Gastroesophageal sphincter (tissue), 3 donors: ENCODE measurements at regions not wholly inside any gene's neighbourhood (a gene's known extent, or its start where the extent isn't known, plus 50 kb on each side); places are given as distances from the start of the nearest gene placed in this dataset.

Source experiments
- POLR2AphosphoS5 ChIP-seq: sonication (generic); formaldehyde crosslinking; IDR thresholded peaks from one replicate; pipeline ENCODE4 v1.6.1; 2017; ENCODE audit warnings: antibody characterized with exemption
- TF ChIP-seq, protein P1 (sequence below), 4 experiments: fragments of 200-600 bp in 2 of 4; fragments of 450-650 bp in 2 of 4; sonication (generic) in 1 of 4; IDR thresholded peaks; one replicate each; pipeline ENCODE4 v1.5.1; 2017 to 2019; ENCODE audit warnings: antibody characterized with exemption in 4 of 4, mild to moderate bottlenecking in 2 of 4, moderate library complexity in 2 of 4

GRCh38 chr21:16086936-16087335 lies 357.2 kb downstream of the USP25 start:
- TF ChIP-seq, protein P1, sequence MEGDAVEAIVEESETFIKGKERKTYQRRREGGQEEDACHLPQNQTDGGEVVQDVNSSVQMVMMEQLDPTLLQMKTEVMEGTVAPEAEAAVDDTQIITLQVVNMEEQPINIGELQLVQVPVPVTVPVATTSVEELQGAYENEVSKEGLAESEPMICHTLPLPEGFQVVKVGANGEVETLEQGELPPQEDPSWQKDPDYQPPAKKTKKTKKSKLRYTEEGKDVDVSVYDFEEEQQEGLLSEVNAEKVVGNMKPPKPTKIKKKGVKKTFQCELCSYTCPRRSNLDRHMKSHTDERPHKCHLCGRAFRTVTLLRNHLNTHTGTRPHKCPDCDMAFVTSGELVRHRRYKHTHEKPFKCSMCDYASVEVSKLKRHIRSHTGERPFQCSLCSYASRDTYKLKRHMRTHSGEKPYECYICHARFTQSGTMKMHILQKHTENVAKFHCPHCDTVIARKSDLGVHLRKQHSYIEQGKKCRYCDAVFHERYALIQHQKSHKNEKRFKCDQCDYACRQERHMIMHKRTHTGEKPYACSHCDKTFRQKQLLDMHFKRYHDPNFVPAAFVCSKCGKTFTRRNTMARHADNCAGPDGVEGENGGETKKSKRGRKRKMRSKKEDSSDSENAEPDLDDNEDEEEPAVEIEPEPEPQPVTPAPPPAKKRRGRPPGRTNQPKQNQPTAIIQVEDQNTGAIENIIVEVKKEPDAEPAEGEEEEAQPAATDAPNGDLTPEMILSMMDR (IDR thresholded peaks at IDR 0.05) = no peak
- no peak for TF ChIP-seq POLR2AphosphoS5
